IMR-90 (cell line): ENCODE measurements at regions not wholly inside any gene's neighbourhood (a gene's known extent, or its start where the extent isn't known, plus 50 kb on each side); places are given as distances from the start of the nearest gene placed in this dataset.

ENCODE experiments used
- ATAC-seq: fragments of 200-7000 bp; cut with Tn5 transposase; 2 replicates; pipeline ENCODE4 v1.9.1; 2020; ENCODE audit warnings: low read depth, mild to moderate bottlenecking, moderate library complexity
- BruUV-seq: library from RNA; stranded (reverse); fragments of 400-500 nt; replicated peaks from 2 replicates; lab custom pipeline; 2021; lab: Mats Ljungman, UMichigan
- CTCF ChIA-PET: fragments of 300-600 bp; formaldehyde crosslinking; extraction: SDS; loops from one replicate; lab custom pipeline; 2021; ENCODE audit warnings: antibody characterized with exemption; lab: Yijun Ruan, JAX
- POLR2A ChIA-PET: fragments of 300-600 bp; sonication (Branson Sonifier 250); formaldehyde crosslinking; loops from one replicate; lab custom pipeline; 2022; ENCODE audit warnings: antibody characterized with exemption; ENCODE audit not compliant: unreplicated experiment; lab: Charles Lee
- DNase-seq: peaks from one replicate; pipeline ENCODE4 v3.0.0; 2013
- H2AFZ ChIP-seq: replicated peaks from 2 replicates; pipeline ENCODE3; 2013; ENCODE audit warnings: low read length, mild to moderate bottlenecking; ENCODE audit not compliant: poor library complexity
- H2AK5ac ChIP-seq: 2 replicates; pipeline ENCODE4 v1.6.1; 2013; ENCODE audit warnings: low read depth, low read length, inconsistent platforms
- H2AK9ac ChIP-seq: replicated peaks from 2 replicates; pipeline ENCODE3; 2013; ENCODE audit warnings: mild to moderate bottlenecking, low read depth, low read length, moderate library complexity; ENCODE audit not compliant: poor library complexity
- H2BK120ac ChIP-seq: 2 replicates; pipeline ENCODE4 v1.6.1; 2013; ENCODE audit warnings: low read depth, low read length, inconsistent platforms
- H2BK15ac ChIP-seq: 3 replicates; pipeline ENCODE4 v1.6.1; 2013; ENCODE audit warnings: low read depth, low read length, inconsistent platforms
- H2BK20ac ChIP-seq: 2 replicates; pipeline ENCODE4 v1.6.1; 2013; ENCODE audit warnings: low read depth, mild to moderate bottlenecking, inconsistent platforms, low read length, moderate library complexity
- H2BK5ac ChIP-seq: 2 replicates; pipeline ENCODE4 v1.6.1; 2013; ENCODE audit warnings: mild to moderate bottlenecking, low read depth, low read length, inconsistent platforms; ENCODE audit not compliant: poor library complexity, severe bottlenecking
- H3K14ac ChIP-seq: replicated peaks from 2 replicates; pipeline ENCODE4 v1.6.1; 2013; ENCODE audit warnings: low read depth, low read length, inconsistent platforms
- H3K18ac ChIP-seq: 2 replicates; pipeline ENCODE4 v1.6.1; 2013; ENCODE audit warnings: low read depth, low read length, control low read depth
- H3K23ac ChIP-seq: 2 replicates; pipeline ENCODE4 v1.6.1; 2013; ENCODE audit warnings: low read depth, low read length, inconsistent platforms
- H3K27ac ChIP-seq: 2 replicates; pipeline ENCODE4 v1.5.1; 2013; ENCODE audit warnings: mild to moderate bottlenecking, control low read depth, low read length; ENCODE audit not compliant: insufficient read depth
- H3K27me3 ChIP-seq: 2 replicates; pipeline ENCODE4 v1.6.1; 2013; ENCODE audit warnings: low read length; ENCODE audit not compliant: control insufficient read depth, insufficient read depth
- H3K36me3 ChIP-seq: 2 replicates; pipeline ENCODE4 v1.6.1; 2013; ENCODE audit warnings: low read length, mixed read lengths; ENCODE audit not compliant: control insufficient read depth, insufficient read depth
- H3K4ac ChIP-seq: 2 replicates; pipeline ENCODE4 v1.6.1; 2013; ENCODE audit warnings: low read depth, low read length, inconsistent platforms
- H3K4me1 ChIP-seq: 2 replicates; pipeline ENCODE4 v1.6.1; 2013; ENCODE audit warnings: low read length, mixed read lengths; ENCODE audit not compliant: control insufficient read depth, insufficient read depth
- H3K4me2 ChIP-seq: 2 replicates; pipeline ENCODE4 v1.6.1; 2013; ENCODE audit warnings: low read depth, mild to moderate bottlenecking, control low read depth, low read length, moderate library complexity
- H3K4me3 ChIP-seq: 2 replicates; pipeline ENCODE4 v1.5.1; 2013; ENCODE audit warnings: low read depth, mild to moderate bottlenecking, control low read depth, low read length, moderate library complexity; ENCODE audit not compliant: insufficient read depth
- H3K56ac ChIP-seq: 2 replicates; pipeline ENCODE4 v1.6.1; 2013; ENCODE audit warnings: low read length, inconsistent platforms; ENCODE audit not compliant: insufficient read depth; ENCODE audit errors: extremely low read depth
- H3K79me1 ChIP-seq, 2 experiments: 2 replicates each; pipeline ENCODE4 v1.6.1; 2013; ENCODE audit warnings: low read length in 2 of 2, inconsistent platforms in 1 of 2, low read depth in 1 of 2
- H3K9ac ChIP-seq: 2 replicates; pipeline ENCODE4 v1.6.1; 2013; ENCODE audit warnings: low read depth, low read length, control low read depth
- H3K9me1 ChIP-seq: 2 replicates; pipeline ENCODE4 v1.6.1; 2013; ENCODE audit warnings: low read length, inconsistent platforms; ENCODE audit not compliant: insufficient read depth
- H3K9me3 ChIP-seq: 2 replicates; pipeline ENCODE4 v1.6.1; 2013; ENCODE audit warnings: low read length; ENCODE audit not compliant: control insufficient read depth, insufficient read depth
- H4K20me1 ChIP-seq: 2 replicates; pipeline ENCODE4 v1.6.1; 2013; ENCODE audit warnings: low read length, inconsistent platforms; ENCODE audit not compliant: insufficient read depth
- H4K5ac ChIP-seq: 2 replicates; pipeline ENCODE4 v1.6.1; 2013; ENCODE audit warnings: mild to moderate bottlenecking, low read depth, low read length, control low read depth
- H4K8ac ChIP-seq, 2 experiments: 2 replicates each; pipeline ENCODE4 v1.6.1; 2013; ENCODE audit warnings: low read depth in 2 of 2, low read length in 2 of 2, control low read depth in 1 of 2, inconsistent platforms in 1 of 2
- H4K91ac ChIP-seq: 2 replicates; pipeline ENCODE4 v1.6.1; 2013; ENCODE audit warnings: low read depth, low read length, inconsistent platforms; ENCODE audit not compliant: insufficient read depth
- BHLHE40 ChIP-seq: fragments of 150-350 bp; IDR thresholded peaks from 2 replicates; pipeline ENCODE4 v1.6.1; 2016; ENCODE audit warnings: mild to moderate bottlenecking, low read depth, low read length
- CEBPB ChIP-seq: IDR thresholded peaks from 2 replicates; pipeline ENCODE4 v1.6.1; 2012; ENCODE audit warnings: low read depth, low read length, improper control_type of control experiment
- CHD1 ChIP-seq: IDR thresholded peaks from 2 replicates; pipeline ENCODE4 v1.6.1; 2012; ENCODE audit warnings: low read depth, low read length, improper control_type of control experiment
- FOS ChIP-seq: fragments of 150-350 bp; IDR thresholded peaks from 2 replicates; pipeline ENCODE4 v1.6.1; 2016; ENCODE audit warnings: low read depth, low read length
- MAZ ChIP-seq: IDR thresholded peaks from 2 replicates; pipeline ENCODE4 v1.6.1; 2012; ENCODE audit warnings: low read depth, mild to moderate bottlenecking, low read length, improper control_type of control experiment, moderate library complexity, borderline replicate concordance
- POLR2A ChIP-seq: IDR thresholded peaks from 2 replicates; pipeline ENCODE4 v1.6.1; 2012; ENCODE audit warnings: mild to moderate bottlenecking, low read depth, low read length
- RAD21 ChIP-seq: IDR thresholded peaks from 2 replicates; pipeline ENCODE4 v1.6.1; 2012; ENCODE audit warnings: low read length, improper control_type of control experiment
- SMC3 ChIP-seq: fragments of 150-350 bp; IDR thresholded peaks from 2 replicates; pipeline ENCODE4 v1.6.1; 2016; ENCODE audit warnings: low read depth, mild to moderate bottlenecking, antibody characterized with exemption, low read length, moderate library complexity
- WGBS, 2 experiments: methylation state at CpG; one replicate each; pipeline versions ENCODE4 v1.1.5 to v1.1.7; 2013; ENCODE audit warnings: missing lambda C conversion rate in 2 of 2; ENCODE audit not compliant: insufficient read length in 1 of 2; ENCODE audit errors: extremely low coverage in 2 of 2; 5-methylcytosine and 5-hydroxymethylcytosine counted together
- dilution Hi-C: fragments of 300-500 bp; cut with HindIII; formaldehyde crosslinking; loops from one replicate; pipeline ENCODE4 v1.14.3; 2018; ENCODE audit warnings: low sequenced_read_pairs; ENCODE audit not compliant: unreplicated experiment
- in situ Hi-C: fragments of 300-500 bp; cut with MboI; formaldehyde crosslinking; loops from 3 replicates; pipeline ENCODE4 v1.14.3; 2019; ENCODE audit warnings: low sequenced_read_pairs, inconsistent platforms, mixed read lengths
- intact Hi-C: fragments of 100-400 bp; cut with micrococcal nuclease; formaldehyde crosslinking; loops from 2 replicates; pipeline ENCODE4 v1.10.0; 2022
- TF ChIP-seq, protein P1 (sequence below): conservative IDR thresholded peaks from 2 replicates; pipeline ENCODE4 v1.5.1; 2012; ENCODE audit warnings: mild to moderate bottlenecking, low read depth, low read length, improper control_type of control experiment

- DNase-seq = no peak
- CTCF ChIA-PET = interaction anchor here (0.5 kb wide), 2 partner anchors 12 to 126 kb away, joined by 3 read pairs; no protein-coding TSS in a partner anchor
These were observed 73.3 kb downstream of the SNRPE start for GRCh38 chr1:203934651-203935050.

More at GRCh38 chr1:203934651-203935050, 73.3 kb downstream of the SNRPE start:
- in situ Hi-C loops (no loop called here), dilution Hi-C loops (no loop called here), intact Hi-C loops (no loop called here)
- H3K9me3 ChIP-seq = no peaks in the 10 kb centered on the region
- no peak overlapping the region for H2BK20ac ChIP-seq
- H3K4ac ChIP-seq = no peak overlapping the region
- H3K9me1 ChIP-seq = no peaks in the 10 kb centered on the region
- POLR2A ChIA-PET = no interaction called here
- no peaks in the 10 kb centered on the region for H3K36me3 ChIP-seq
- no peak overlapping the region for H3K23ac ChIP-seq
- no peak overlapping the region for H2AFZ ChIP-seq
- H3K27ac ChIP-seq = no peak overlapping the region
- no peak for TF ChIP-seq POLR2A
- TF ChIP-seq CHD1 = no peak
- TF ChIP-seq MAZ = no peak
- TF ChIP-seq CEBPB = no peak
- TF ChIP-seq, protein P1, sequence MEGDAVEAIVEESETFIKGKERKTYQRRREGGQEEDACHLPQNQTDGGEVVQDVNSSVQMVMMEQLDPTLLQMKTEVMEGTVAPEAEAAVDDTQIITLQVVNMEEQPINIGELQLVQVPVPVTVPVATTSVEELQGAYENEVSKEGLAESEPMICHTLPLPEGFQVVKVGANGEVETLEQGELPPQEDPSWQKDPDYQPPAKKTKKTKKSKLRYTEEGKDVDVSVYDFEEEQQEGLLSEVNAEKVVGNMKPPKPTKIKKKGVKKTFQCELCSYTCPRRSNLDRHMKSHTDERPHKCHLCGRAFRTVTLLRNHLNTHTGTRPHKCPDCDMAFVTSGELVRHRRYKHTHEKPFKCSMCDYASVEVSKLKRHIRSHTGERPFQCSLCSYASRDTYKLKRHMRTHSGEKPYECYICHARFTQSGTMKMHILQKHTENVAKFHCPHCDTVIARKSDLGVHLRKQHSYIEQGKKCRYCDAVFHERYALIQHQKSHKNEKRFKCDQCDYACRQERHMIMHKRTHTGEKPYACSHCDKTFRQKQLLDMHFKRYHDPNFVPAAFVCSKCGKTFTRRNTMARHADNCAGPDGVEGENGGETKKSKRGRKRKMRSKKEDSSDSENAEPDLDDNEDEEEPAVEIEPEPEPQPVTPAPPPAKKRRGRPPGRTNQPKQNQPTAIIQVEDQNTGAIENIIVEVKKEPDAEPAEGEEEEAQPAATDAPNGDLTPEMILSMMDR = no peak
- TF ChIP-seq BHLHE40 = no peak
- no peak for TF ChIP-seq SMC3
- TF ChIP-seq RAD21 = no peak
- TF ChIP-seq FOS = no peak
- no peaks in the 10 kb centered on the region; the same call in 1 of the 2 replicates for H3K4me1 ChIP-seq
- H4K8ac ChIP-seq = no peak overlapping the region
- no CpG with 5 or more reads among the region's 3 CpGs for WGBS, 2 experiments
- H2AK5ac ChIP-seq = no peak overlapping the region
- H4K91ac ChIP-seq = no peak overlapping the region
- H3K27me3 ChIP-seq = peaks cover 17% of the 10 kb centered on the region
- H3K9ac ChIP-seq = no peak overlapping the region
- H3K79me1 ChIP-seq = no peaks in the 10 kb centered on the region
- H3K18ac ChIP-seq = no peak overlapping the region
- ATAC-seq = no peak
- H3K14ac ChIP-seq = no peak overlapping the region
- H2AK9ac ChIP-seq = no peak overlapping the region
- no peaks in the 10 kb centered on the region for H4K20me1 ChIP-seq
- H4K5ac ChIP-seq = no peak overlapping the region
- H2BK120ac ChIP-seq = no peak overlapping the region
- no peak overlapping the region for H3K56ac ChIP-seq
- H3K4me3 ChIP-seq = no peak overlapping the region
- H2BK15ac ChIP-seq = no peak overlapping the region
- no peak overlapping the region for H2BK5ac ChIP-seq
- no peak overlapping the region for H3K4me2 ChIP-seq
- BruUV-seq = no TSS peak
